Activated CD4-positive, alpha-beta T cell treated with anti-CD3 and anti-CD28 coated beads, Interleukin-2, Interleukin-4, amounts not matched to agents 100 ng/mL and 50 ng/mL, durations not matched to agents 16 hours and 8 hours (primary cell): ENCODE measurements at regions not wholly inside any gene's neighbourhood (a gene's known extent, or its start where the extent isn't known, plus 50 kb on each side); places are given as distances from the start of the nearest gene placed in this dataset.
"Not testable (repeated sequence)": the region's sequence is repeated elsewhere in the genome, so short reads cannot be mapped to it uniquely, and the experiment has no call there.

Experiments used
- DNase-seq: peaks from one replicate; pipeline ENCODE4 v3.0.0-alpha.2; 2020; ENCODE audit warnings: low spot score

DNA sequence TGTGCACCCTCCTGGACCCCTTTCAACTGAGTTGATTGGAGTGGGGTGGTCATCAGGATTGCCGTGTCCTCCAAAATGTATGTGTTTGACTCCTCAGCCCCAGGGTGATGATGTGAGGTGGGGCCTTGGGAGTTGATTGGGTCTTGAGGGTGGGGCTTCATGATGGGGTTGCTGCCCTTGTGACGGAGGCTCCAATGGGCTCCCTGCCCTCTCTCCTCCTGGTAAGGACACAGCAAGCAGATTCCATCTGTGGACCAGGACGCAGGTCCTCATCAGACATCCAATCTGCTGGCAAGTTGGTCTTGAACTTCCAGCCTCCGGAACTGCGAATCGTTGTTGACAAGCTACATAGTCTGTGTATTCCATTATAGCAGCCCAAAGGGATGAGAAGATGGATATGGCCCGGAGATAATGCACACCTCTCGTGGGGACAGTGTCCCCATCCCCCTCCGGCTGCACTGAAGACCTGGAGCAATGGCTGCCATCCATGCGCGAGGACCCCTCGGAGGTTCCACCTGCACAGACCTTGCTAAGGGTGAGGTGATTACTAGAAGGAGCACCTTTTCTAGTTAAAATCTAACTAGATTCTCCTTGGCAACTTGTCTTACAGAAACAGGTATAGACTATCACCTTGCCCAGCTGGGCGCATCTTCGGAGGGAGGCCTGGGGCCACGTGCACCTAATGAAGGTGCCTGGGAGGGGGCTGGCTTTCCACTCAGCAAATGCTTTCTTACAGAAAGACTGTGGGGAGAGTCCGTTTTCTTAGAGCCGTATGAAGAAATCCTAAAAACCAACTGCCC lies 75.7 kb upstream of the IRX4 start:
- no peak for DNase-seq

DNA sequence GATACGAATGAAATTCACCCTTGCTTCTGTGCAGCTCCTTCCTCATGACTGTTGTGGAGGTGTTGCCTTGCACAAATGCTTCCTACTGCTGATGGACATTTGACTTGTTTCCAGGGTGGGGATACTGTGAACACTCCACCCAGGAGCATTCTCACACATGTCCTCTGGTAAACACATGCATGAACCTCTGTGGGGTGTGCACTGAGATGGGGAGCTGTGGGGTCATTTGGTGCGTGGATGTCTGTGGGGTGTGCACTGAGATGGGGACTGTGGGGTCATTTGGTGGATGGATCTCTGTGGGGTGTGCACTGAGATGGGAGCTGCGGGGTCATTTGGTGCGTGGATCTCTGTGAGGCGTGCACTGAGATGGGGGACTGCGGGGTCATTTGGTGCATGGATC lies 72.9 kb upstream of the IRX4 start:
- DNase-seq = no peak

DNA sequence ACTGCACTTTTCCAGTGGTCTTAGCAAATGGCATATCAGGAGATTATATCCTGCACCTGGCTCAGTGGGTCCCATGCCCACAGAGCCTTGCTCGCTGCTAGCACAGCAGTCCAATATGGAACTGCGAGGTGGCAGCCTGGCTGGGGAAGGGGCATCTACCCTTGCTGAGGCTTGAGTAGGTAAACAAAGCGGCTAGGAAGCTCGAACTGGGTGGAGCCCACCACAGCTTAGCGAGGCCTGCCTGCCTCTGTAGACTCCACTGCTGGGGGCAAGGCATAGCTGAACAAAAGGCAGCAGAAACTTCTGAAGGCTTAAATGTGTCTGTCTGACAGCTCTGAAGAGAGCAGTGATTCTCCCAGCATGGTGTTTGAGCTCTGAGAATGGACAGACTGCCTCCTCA lies 71.0 kb upstream of the IRX4 start:
- DNase-seq = not testable (repeated sequence)

GRCh38 chr5:1952444-1953099 lies 69.8 kb upstream of the IRX4 start:
- DNase-seq = no peak

DNA sequence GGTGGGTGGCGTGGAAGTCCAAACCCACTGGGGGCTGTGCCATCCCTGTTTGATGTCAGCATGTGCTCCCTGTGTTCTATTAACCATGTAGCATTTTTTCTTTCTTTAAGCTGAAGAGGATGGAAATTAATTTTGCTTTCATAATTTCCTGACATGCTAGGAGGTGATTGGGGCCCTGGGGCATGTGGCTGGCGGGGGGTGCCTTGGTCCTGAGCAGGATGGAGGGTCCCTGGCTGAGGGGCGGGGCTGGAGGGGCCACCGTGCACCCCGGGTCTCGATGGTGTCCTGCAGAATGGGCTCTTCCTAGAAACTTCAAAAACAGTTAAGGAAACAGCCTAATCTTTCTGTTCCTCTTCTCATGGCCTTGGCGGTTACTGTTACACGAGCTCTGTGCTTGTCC lies 69.3 kb upstream of the IRX4 start:
- DNase-seq = no peak

- no peak for DNase-seq
These were observed 68.6 kb upstream of the IRX4 start for GRCh38 chr5:1951165-1951816.

- no peak for DNase-seq
These were observed 68.0 kb upstream of the IRX4 start for GRCh38 chr5:1950708-1951103.

DNA sequence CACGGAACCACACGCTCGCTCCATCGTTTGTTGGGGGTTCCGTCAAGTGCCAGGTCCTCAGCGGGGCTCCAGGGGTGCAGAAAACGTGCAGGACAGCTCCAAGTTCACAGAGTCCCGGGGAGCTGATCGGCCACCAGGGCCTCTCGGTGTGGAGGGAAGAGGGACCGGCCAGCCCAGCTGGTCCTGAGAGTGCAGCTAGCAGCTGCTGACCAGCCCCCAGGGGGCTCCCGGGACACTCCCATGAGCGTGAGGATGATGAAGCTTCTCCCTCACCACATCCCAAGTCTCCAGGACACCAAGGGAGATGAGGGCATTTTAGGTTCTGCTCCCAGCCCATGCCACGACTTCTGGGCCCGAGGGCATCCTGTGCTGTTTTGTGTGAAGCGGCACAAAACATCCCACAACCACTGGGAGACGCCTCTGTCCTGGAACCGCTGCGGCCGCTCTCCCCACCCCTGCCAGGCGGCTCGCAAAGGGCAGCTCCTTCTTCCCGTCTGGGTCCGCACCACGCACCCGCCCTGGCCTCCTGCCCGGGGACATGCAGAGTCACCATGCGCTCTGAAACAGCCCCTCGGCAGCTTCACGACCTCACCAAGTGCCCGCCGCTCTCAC lies 67.5 kb upstream of the IRX4 start:
- no peak for DNase-seq

DNA sequence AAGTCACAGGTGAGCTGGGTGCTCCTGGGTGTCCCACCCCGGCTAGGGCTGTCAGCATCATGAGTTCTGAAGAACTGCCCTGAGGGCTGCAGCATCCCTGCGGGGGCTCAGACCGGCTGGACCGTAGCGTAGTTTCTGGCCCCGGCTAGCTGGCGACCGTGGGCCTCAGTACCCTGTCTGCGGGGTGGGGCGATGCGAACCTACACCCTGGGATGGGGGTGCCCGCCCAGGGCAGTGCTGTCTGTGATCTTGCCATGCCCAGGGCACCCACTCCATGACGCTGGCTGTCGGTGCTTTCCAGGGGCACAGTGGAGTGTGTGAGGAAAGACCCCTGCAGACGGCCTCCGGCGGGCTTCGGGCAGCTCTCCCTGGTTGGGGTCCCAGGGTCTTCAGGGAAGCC lies 66.5 kb upstream of the IRX4 start:
- DNase-seq = no peak

DNA sequence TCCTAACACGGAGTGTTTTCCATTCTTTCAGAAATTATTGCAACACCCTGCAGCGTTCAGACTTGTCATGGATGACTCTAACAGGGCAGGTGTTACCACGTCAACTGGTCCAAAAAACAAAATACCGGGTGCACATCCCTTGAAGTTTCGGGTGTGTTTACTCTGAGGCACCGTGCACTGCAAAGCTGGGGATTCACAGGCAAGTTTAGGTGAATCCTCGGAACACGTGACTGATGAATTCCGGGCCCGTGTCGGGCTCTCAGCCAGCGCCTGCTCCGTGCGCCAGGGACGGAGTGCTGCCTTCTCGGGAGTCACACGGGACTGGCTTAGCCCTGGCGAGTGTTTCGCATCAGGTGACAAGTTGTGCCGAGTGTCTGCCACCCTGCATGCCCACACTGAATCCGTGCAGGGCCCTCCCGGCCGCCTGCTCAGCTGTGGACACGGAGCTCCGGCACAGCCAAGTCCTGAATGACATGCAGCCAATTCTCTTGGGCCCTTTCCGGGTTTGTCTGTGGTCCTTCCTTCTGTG lies 66.0 kb upstream of the IRX4 start:
- DNase-seq = no peak

- DNase-seq = no peak
These were observed 65.4 kb upstream of the IRX4 start for GRCh38 chr5:1948111-1948510.

GRCh38 chr5:1946776-1947175 lies 64.1 kb upstream of the IRX4 start:
- DNase-seq = no peak

DNA sequence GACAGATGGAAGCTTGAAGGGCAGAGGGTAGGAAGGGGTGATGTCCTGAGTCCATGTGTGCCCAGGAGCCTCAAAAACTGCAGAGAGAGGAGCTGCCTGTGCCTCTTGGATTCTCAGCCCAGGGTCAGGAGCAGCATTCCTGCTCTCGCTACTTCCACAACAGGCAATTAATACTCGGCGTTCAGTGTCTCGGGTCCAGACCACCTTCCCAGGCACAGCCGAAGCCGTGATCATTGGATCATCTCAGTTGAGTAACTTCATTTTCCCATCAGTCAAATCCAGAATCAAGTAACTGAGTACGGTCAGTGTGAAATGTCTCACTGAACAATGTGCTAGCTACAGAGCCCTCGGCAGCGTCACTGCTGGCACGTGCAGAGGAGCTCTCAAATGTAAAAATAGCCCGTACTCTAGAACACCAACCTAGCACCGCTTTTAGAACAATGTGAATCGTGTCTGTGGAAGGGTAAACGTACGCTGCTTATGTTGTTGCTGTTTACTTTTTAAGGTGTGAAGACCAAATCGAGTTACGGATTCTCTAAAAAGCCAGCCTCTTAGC lies 63.5 kb upstream of the IRX4 start:
- DNase-seq = no peak

DNA sequence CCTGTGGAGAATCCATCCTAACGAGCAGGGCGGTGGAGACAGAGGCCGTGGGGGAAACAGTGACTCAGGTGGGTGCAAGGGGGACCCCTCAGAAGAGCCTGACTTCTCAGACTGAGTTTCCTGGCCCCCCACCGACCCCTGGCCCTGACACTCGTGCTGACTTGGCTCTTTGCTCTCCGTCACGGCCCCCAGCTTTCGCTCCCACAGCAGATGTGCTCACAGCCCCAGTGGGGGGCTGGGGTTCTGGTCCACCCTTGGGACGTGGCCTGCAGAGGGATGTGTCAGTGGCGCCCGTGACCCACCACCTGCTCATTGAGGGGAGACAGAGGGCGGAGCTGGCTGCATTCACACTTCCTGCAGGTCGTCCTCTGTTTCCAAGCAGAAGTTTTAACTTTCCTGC lies 62.9 kb upstream of the IRX4 start:
- DNase-seq = no peak

DNA sequence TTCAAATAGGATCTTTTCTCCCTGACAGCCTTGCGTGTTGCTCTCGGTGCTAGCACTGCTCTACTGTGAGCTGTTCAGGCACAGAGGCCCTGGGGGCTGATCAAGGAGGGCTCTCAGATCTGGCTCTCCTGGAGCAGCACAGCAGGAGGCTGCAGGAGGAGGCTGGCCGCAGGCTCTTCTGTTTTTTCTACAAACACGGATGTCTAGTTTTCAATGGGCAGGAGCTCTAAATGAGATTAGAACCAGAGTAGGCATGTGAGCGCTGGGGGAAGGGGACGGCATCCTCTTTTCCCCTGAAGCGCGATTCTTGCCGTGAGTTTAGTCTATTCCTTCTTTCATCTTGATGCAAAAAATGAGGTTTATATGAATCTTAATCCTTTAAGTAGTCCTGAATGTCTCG lies 61.7 kb upstream of the IRX4 start:
- DNase-seq = no peak

DNA sequence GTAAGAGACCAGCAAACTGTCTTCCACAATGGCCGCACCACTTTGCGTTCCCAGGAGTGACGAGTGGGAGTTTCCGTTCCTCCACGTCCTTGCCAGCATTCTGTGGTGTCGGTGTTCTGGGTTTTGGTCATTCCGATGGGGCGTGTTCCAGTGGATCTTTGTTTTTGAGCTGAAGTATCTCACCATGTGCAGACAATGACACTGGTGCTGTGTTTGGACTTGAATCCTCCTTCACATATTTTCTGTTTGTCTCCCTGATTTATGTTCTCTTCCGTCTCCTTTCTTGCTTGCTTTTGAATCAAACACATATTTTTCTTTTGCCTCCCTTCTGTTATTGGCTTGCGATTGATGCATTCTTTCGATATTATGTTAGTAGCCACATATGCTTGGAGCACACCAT lies 60.8 kb upstream of the IRX4 start:
- DNase-seq = no peak

GRCh38 chr5:1942630-1943029 lies 59.9 kb upstream of the IRX4 start:
- DNase-seq = no peak

- no peak for DNase-seq
These were observed 59.4 kb upstream of the IRX4 start for GRCh38 chr5:1942158-1942557.

DNA sequence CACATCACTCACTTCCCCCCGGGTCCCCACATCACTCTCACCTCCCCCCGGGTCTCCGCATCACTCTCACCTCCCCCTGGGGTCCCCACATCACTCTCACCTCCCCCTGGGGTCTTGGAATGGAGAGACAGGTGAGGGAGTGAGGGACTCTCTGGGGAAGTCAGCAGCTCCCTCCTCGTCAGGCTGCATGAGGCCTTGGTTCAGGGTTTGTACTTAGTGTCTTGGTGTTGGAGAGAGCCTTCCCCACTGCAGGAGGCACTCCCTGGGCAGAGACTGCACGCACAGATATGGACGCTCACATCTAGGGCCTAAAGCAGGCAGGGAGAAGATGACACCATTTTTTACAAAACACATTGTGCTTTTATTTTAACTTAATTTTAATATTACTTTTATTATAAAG lies 56.5 kb upstream of the IRX4 start:
- no peak for DNase-seq

DNA sequence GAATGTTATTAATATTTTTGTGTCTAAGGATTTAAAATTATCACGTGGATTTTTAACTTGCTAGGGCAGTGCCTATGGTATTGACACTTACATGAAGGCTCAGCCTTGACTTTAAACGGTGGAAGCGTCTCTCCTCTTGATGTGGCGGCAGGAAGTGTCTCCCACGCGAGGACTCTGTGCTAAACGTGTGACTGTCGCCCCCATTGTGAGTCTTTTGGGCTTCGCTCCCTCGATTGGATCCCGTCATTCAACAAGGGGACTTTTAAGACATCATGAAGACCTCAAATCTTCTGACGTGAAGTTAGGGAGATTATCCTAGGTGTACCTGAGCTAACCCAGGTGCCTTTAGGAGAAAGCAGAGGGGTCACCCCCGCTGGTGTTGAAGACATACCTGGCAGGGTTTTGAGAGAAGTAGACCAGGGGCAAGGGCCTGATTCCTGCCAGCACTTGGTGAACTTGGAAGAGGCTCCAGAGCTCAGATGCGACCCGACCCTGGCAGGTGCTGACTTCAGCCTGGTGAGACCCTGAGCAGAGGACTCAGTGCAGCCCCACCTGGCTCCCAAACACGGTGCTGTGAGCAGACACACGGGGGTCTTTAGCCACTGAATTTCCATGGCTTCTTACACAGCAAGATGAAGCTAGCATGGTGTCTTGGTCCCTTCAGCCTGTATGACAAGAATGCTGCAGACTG lies 55.7 kb upstream of the IRX4 start:
- no peak for DNase-seq

DNA sequence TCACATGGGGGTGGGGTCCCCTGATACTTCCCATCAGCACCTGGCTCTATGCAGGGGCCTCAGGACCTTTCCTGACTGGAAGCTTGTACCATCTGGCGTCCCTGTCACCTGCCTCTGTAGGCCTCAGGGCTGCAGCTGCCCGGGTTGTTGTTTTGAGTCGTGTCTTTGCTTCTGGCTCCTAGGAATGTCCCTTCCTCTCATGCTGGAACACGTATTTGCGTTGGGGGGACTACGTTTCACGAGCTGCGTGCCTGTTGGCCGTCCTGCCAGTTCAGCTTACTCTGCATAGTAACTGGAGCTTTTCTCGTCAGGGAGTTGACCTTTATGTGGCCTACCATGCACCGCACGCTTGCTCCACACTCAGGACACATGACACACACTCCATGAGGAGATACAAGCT lies 54.9 kb upstream of the IRX4 start:
- no peak for DNase-seq

DNA sequence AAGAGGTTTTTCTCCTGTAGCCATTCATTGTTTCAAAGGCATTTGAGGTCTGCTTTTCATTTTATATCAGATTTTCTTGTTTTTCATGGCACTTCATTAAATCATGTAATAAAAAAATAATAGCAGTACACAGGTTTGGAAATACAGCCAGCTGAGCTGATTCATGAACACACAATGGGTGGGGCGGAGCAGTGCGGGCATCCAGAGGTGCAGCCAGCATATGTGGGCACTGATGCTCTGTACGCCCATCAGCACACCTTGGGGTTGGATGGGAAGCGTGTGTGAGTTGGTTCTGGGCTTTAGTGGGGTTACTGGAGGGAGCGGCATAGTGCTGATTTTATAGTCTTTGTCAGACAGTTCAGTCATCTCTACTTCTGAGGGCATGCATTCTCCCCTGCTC lies 54.2 kb upstream of the IRX4 start:
- DNase-seq = no peak
